Retinal pigment epithelial cell (primary cell): ENCODE measurements at regions not wholly inside any gene's neighbourhood (a gene's known extent, or its start where the extent isn't known, plus 50 kb on each side); places are given as distances from the start of the nearest gene placed in this dataset.

Experiments
- DNase-seq: peaks from one replicate; pipeline ENCODE4 v3.0.0-alpha.2; 2010; ENCODE audit warnings: low read depth
- H3K4me3 ChIP-seq: 2 replicates; pipeline ENCODE4 v1.5.1; 2011; ENCODE audit warnings: mild to moderate bottlenecking, low read length, control low read depth, moderate library complexity
- TF ChIP-seq, protein P1 (sequence below): conservative IDR thresholded peaks from 2 replicates; pipeline ENCODE4 v1.5.1; 2011; ENCODE audit warnings: low read depth, low read length, control low read depth, inconsistent platforms

DNA sequence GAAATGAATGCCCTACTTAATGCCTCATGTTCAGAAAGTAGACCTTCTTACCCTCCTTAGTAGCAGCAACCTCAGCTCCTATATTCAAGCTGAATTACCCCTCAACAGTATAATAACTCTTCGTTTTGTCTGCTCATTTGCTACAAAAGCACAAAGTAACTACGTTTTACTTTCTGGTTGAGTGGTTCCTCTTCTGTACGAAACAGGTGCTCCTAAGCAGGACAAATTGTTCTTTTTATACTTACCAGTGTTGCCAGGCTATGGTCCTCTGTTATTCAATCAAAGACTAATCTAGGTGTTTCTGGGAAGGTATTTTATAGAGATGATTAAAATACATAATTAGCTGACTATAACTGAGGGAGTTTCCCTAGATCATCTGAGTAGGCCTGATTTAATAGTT lies 484.2 kb upstream of the ADAMTS5 start:
- TF ChIP-seq, protein P1, sequence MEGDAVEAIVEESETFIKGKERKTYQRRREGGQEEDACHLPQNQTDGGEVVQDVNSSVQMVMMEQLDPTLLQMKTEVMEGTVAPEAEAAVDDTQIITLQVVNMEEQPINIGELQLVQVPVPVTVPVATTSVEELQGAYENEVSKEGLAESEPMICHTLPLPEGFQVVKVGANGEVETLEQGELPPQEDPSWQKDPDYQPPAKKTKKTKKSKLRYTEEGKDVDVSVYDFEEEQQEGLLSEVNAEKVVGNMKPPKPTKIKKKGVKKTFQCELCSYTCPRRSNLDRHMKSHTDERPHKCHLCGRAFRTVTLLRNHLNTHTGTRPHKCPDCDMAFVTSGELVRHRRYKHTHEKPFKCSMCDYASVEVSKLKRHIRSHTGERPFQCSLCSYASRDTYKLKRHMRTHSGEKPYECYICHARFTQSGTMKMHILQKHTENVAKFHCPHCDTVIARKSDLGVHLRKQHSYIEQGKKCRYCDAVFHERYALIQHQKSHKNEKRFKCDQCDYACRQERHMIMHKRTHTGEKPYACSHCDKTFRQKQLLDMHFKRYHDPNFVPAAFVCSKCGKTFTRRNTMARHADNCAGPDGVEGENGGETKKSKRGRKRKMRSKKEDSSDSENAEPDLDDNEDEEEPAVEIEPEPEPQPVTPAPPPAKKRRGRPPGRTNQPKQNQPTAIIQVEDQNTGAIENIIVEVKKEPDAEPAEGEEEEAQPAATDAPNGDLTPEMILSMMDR = no peak
- no peak for DNase-seq
- no peak overlapping the region for H3K4me3 ChIP-seq

DNA sequence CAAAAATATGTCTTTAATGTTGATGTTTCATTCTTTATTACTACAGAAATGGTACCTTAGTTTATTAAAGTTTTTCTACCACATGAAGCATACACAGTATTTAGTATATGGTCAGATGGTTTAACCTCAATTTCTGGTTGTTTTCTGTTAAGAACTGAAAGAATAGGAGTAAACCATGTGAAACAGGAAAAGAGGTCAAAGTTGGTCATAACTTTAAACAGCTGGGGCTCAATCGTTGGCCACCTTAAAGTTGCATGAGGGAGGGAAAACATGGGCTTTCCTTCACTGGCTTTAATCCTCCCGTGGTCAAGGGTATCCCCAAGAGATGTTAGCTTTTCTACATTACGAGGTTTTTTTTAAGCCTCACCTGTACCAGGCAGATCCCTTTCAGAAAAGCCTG lies 483.3 kb upstream of the ADAMTS5 start:
- no peak for DNase-seq
- TF ChIP-seq, protein P1 = no peak
- H3K4me3 ChIP-seq = no peak overlapping the region

DNA sequence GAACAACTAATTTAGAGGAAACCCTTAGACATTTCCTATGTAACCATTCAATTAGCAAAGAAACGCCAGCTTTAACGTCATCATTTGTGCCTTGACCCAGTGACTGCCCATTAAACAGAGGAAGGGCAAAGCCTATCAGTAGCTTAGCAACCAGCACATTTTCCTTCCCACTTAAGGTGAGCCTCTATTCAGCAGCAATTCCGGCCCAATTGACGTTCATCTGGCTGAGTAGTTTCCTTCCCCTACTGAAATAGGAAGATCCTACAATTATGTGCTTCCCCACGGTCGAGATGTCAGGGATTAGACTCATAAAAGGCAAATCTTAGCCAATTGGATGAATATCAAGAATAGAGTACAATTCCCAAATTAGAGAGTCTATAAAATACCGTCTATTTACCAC lies 482.1 kb upstream of the ADAMTS5 start:
- TF ChIP-seq, protein P1 = no peak
- no peak for DNase-seq
- no peak overlapping the region for H3K4me3 ChIP-seq

DNA sequence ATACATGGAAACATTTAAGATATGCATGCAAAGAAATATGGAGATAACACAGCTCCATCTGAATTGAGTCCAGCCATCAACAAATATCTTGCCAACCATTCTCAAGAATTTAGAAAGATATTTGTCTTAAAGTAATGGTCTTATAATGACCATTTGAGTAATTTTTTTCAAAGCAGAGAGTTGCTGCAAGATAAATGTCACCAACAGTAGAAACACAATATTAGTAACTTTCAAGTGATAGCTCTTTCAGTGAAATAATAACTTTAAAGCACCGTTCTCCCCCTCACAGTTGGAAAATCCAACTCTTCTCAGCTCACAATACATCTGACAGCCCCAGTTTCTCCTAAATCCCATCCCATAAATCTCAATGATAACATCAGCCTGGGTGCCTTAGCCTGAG lies 481.0 kb upstream of the ADAMTS5 start:
- no peak overlapping the region for H3K4me3 ChIP-seq
- TF ChIP-seq, protein P1 = no peak
- DNase-seq = no peak

DNA sequence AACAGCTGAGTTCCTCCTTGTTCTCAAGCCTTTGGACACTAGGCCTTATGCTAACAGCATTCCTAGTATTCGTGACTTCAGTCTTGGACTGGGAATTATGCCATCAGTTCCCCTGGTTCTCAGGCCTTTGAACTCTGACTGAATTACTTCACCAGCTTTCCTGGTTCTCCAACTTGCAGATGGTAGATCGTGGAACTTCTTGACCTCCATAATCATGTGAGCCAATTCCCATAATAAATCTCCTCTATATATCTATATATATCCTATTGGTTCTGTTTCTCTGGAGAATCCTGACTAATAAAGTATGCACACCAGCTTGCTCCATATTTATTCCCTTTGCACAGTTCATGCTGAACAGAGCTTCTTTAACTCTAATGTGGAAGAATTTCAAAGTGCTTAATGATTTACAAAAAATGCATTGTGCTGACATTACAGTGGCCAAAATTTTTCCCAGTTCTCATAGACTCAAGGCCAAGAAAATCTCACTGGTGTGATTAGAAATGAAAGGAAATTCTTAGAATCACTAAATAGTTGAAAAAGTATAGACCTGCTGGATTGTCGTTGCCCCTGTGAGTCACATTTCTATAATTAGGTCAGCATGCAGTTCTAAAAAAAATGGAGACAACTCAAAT lies 462.9 kb upstream of the ADAMTS5 start:
- TF ChIP-seq, protein P1 = no peak
- no peak overlapping the region for H3K4me3 ChIP-seq
- DNase-seq = peak; percentile 57

DNA sequence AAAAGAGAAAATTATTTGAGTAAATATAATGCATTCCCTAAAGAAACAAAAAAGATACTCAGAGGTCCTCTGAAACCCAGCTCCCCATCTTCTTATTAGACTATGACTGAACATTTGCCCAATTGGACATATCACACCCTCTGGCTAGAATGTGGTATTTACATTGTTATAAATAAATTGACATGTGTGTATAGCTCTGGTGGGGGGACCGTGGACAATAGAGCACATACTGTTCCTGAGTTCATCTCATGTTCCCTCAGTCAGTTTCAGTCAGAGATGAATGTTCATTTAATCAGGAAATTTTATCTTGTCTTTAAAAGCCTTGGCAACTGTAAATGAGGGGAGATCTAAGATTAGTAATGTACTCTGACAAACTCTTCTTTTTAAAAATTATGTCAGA lies 459.3 kb upstream of the ADAMTS5 start:
- TF ChIP-seq, protein P1 = no peak
- H3K4me3 ChIP-seq = no peak overlapping the region
- DNase-seq = no peak

DNA sequence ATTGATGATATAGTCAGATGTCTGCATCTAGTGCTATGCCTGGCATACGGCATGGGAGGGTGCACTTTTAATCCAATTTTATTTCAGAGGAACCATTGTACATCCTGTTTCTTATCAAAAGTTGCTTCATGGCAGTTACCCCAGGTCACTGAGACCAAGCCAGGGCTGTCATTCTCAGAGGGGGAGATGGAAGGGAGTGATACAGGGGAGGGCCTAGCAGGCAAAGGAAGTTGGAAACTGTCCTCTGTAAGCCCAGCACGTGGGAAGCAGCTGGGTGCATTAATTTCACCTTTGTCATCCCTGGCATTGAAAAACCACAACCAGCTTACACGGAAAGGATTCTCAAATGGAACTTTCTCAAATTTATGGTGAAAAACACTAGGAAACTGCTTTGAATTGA lies 458.7 kb upstream of the ADAMTS5 start:
- TF ChIP-seq, protein P1 = no peak
- DNase-seq = no peak
- no peak overlapping the region for H3K4me3 ChIP-seq
